ENCODE measurements at regions not wholly inside any gene's neighbourhood (a gene's known extent, or its start where the extent isn't known, plus 50 kb on each side); places are given as distances from the start of the nearest gene placed in this dataset.
"Not testable (repeated sequence)": the region's sequence is repeated elsewhere in the genome, so short reads cannot be mapped to it uniquely, and the experiment has no call there.

DNA sequence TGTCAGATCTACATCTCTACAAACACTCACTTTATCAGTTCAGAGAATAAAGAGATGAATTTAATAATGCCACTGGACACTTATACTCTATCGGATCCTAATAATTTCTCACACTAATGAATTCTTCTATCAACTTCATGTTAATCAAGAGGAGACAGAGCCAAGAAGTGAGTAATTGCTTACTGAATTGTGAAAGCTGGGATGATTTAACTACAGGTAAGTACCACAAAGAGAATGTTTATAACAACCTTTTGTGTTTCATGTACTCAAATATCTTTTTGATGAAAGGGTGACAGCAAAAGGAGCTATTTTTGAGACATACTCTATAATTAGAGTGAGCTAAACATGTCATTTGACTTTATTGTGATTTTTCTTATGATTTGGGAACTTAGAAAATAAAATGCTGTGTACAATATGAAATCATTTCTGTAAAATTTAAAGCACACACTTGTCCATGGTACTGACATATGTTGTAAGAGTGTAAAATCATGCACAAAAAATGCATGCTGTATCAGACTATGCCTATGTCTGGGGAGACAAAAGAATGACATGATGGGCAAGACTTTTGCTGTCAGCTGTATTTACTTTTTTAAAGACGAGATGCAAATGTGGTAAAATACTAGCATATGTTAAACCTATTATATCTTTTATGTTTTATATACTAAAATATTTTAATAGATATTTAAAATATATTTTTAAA lies 361.2 kb downstream of the CCER1 start:
- DNase-seq (ENCODE audit: low read depth), result no peak

DNA sequence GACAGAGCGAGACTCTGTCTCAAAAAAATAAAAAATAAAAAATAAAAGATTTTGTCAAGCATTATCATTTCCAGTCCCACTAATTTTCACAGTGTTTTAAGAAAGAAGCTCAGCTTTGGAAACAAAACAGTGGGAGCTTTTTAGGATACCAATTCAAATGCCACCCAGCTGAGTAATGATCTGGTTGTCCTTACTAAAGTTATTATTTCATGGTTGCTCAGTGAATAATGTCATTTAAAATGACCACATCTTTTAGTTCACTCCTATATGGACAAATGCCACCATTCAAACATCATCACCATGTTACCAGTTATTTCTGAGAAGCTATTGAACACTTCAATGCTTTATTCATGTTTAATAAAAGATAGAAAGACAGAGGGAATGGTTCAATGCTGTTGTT lies 365.0 kb downstream of the CCER1 start:
- DNase-seq (ENCODE audit: low read depth), result no peak

DNA sequence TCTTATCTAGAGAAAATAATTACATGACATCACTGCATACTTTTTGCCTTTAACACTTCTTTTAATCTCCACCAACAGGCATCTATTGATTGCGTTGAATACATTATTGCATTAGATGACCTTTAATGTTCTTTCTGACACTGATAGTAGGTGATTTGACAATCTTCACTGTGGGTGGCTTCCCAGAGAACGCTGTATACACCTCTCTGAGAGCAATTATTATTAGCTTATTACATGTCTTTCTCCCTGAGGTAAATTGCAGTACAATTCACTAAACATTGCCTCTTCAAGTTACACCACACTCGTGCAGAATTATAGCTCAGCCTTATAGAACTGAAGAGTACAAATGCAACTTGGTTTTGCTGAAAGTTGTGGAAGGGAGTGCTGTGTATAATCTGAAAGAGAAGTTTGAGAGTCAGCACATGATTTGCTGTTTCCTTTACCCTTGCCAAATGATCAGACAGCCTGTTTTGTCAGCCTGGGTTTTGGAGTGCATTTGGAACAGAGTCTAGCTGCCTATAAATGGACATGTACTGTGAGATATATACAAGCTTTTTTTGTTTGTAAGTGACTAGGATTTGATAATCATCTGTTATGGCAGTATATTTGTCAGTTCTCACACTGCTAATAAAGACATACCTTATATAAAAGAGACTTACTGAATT lies 369.2 kb downstream of the CCER1 start:
- no peak for DNase-seq (ENCODE audit: low read depth)

DNA sequence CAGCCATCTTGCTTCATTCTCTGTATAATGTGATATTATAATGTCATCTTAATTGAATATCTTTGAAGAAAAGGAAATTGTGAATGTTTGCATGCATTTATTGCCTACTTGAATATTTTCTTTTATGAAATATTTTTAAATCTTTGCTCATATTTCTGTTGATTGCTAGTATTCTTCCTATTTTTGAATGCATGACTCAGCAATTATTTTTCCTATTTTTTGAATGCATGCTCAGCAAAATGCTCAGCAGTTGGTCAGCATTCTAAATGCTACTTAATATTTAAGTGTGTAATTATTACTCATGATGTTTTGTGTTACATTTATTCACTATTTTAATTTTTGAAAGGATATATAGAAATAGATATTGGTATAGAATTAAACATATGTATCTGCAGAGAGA lies 378.3 kb downstream of the CCER1 start:
- no peak for DNase-seq (ENCODE audit: low read depth)

DNA sequence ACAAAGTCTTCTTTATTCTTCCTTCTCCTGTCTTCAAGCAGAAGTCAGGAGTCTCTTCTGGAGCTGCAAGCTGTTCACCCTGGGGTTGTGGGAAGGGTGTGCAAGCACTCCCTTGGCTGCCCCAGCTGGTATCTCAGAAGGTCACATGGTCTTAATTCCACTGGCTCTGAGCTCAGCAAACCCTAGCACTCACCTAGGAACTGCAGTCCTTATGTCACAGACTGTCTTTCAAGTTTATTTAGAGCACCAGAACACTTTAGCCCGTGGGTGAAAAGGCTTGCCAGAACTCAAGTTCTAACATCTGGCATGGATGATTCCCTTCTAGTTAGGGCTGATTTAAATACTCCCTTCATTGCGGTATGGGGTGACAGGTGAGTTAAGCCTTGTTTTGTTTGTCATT lies 379.0 kb downstream of the CCER1 start:
- no peak for DNase-seq (ENCODE audit: low read depth)

DNA sequence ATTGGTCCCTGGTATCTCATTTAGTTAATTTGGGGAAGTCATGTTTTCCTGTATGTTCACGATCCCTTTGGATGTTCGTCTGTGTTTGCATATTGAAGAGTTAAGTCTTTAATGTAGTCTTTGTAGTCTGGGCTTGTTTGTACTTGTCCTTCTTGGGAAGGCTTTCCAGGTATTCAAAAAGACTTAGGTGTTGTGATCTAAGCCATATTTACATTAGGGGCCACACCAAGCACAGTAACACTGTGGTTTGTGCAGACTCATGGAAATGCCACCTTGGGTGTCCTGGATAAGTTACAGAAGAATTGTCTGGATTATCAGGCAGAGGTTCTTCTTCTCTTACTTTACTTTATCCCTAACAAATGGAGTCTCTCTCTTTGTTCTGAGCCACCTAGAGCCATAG lies 380.3 kb downstream of the CCER1 start:
- DNase-seq (ENCODE audit: low read depth), result no peak

DNA sequence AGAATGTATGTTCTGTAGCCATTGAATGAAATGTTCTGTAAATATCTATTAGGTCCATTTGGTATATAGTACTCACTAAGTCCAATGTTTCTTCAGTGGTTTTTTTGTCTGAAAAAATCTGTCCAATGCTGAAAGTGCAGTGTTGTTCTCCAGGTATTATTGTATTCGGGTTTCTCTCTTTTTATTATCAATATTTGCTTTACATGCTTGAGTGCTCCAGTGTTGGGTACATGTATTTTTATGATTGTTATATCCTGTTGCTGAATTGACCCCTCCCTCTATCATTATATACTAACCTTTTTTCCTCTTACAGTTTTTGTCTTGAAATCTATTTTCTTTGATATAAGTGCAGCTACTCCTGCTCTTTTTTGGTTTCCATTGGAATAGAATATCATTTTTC lies 382.2 kb downstream of the CCER1 start:
- DNase-seq (ENCODE audit: low read depth), result no peak

DNA sequence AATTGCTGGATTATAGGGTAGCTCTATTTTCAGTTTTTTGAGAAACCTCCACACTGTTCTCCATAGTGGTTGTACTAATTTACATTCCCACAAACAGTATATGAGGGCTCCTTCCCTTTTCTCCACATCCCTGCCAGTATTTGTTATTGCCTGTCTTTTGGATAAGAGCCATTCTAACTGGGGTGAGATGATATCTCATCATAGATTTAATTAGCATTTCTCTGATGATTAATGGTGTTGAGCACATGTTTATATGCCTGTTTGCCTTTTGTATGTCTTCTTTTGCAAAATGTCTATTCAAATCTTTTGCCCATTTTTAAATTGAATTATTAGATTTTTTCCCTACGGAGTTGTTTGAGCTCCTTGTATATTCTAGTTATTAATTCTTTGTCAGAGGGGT lies 385.3 kb downstream of the CCER1 start:
- DNase-seq (ENCODE audit: low read depth), result no peak

DNA sequence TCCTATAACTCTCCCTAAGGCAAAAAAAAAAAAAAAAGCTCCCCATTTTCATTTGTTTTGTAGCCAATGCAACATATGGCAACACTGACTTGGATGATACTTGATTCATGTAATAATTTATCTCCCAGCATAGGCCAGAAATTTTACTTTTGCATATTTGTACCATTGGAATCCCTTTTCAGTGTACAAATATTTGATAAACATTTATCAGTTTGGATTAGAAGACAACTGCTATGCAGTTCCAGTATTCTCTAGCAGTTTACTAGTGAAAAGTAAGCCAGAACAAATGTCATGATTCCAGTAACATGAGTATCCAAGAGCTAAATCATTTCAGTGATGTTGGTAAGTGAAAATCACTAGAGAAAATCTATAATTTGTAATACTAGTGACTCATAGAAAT lies 392.3 kb downstream of the CCER1 start:
- DNase-seq (ENCODE audit: low read depth), result no peak

DNA sequence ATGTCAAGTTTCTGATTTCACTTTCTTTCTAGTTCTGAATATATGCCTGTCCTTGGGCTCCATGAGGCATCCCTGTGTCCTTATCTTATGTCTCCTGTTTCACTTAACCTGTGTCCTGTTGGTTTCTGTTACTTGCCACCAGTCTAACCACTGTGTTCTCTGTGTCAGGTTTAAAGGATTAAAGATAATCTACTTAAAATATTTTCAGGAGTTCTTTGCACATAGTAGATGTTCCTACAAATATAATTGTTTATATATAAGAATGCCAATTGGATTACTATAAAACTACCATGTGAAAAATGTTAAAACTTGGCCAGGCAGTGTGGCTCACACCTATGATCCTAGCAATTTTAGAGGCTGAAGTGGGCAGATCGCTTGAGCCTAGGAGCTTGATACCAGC lies 406.4 kb downstream of the CCER1 start:
- DNase-seq (ENCODE audit: low read depth), result no peak

DNA sequence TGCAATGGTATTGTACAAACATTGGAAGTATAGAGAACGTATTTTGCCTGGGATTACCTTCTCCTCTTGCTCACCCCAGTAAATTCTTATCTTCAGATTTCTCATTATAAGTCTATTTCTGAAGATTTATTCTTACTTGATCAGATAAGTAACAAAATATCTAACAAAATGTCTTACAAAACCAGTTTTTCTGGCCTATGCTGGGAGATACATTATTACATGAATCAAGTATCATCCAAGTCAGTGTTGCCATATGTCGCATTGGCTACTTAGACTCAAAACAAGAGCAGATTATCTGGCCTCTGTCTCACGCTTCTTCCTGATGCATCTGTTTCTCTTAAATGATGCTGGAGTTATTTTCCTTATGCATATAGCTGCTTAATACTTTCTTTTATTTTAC lies 408.5 kb downstream of the CCER1 start:
- DNase-seq (ENCODE audit: low read depth), result no peak

DNA sequence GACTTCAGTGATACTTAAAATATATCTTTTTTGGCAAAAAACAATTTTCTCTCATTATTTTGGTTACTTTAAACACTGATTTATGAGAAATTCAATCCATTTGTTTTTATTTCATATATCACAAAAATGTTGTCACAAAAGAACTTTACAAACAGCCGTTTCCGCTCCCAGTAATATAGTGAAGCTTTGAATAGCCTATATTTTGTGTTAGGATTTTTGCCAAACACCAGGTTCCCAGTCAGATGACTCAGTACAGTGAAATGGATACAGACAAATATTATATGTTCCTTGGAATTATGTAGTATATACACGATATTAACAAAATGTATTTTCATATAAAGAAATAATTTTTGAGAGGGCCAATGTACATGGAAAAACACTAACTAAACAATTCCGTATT lies 411.1 kb downstream of the CCER1 start:
- no peak for DNase-seq (ENCODE audit: low read depth)

DNA sequence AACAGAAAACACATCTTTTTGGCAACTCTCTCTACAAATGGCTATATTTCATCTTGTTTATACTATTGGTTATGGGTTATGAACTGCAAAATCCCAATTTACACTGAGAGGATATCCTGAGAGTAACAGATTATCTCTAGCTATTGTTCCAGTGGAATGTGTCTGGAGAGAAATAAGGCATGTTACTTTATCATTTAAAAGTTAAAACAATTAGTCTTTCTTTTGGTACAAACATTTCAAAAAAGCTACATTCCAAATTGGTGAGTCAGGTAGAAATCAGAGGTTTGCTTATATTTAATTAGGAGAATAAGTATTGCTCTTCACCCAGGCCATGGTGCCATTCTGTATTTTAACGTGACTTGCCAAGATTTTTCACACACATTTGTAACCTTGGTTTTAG lies 411.6 kb downstream of the CCER1 start:
- DNase-seq (ENCODE audit: low read depth), result no peak

DNA sequence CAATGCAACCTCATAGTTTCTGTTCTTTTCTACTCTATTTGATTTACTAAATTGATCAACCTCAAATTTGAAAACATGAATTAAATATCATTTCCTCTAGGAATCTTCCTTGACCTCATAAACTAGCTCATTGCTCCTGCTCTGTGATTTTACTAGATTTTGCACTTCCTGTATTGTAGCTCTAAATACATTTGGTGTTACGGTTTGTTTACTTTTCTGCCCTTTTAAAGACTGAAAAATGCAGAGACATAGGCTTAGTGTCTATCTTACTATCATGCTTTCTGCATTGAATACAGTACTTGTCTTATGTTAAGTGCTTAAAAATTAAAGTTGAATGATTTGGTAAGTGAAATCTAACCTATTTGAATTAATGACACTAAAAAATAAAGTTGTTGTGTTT lies 412.1 kb downstream of the CCER1 start:
- not testable (repeated sequence) for DNase-seq (ENCODE audit: low read depth)

DNA sequence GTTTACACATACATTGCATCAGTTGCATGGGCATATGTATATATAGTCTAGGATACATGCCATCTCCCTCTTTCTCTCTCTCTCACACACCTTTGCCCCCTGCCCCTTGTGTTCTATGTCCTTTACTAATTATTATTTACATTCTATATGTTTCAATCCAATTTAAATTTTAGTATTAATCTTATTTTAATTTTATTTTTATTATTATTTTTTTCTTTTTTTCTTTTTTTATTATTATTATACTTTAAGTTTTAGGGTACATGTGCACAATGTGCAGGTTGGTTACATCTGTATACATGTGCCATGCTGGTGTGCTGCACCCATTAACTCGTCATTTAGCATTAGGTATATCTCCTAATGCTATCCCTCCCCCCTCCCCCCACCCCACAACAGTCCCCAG lies 421.1 kb downstream of the CCER1 start:
- DNase-seq (ENCODE audit: low read depth), result not testable (repeated sequence)

DNA sequence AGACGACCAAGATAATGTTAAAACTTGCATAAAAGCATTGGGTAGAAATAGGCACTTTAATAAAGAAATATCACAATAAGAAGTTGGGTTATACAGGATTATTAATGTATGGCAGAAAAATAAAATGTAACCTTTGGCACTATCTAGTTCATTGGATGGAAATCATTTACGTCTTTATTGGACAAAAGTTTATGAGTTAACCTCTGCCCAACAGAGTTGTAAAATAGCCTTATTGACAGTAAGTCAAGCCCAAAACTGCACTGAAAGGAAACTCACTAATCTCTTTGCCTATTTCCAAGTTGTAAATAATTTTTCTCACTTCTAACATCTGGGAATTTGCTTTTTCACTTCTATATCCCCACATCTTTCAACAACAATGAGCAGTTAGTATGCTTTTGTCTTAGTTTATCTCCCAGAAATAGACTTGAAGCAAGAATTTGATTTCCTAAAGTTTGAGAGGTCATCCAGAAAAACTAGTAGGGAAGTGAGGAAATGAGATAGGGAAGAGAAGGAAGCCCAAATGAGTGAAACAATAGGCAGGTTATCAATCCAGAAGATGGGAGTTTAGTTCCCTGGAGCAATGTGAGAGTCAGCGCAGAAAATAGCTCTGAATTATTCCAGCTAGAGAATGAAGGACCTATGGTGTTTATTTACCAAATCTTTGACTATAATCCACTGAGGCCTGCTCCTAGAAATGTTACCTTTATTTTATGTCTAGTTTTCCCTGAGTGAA lies 434.8 kb downstream of the CCER1 start:
- no peak for DNase-seq (ENCODE audit: low read depth)

DNA sequence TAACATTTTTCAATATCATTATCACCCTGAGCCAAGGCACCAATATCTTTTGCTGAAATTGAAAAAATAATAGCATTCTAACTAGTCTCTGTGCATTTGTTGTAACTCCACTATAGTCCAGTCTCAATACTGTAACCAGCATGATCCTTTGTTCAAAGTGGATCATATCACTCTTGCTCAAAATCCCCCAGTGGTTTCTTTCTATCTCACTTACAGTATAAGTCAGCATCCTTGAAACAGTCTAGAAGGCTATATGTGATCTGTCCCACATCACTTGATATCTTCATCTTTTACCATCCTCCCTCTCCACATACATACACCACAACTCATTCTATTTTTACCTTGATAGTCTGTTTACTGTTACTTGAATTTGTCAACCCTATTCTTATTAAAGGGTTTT lies 435.7 kb downstream of the CCER1 start:
- DNase-seq (ENCODE audit: low read depth), result no peak

DNA sequence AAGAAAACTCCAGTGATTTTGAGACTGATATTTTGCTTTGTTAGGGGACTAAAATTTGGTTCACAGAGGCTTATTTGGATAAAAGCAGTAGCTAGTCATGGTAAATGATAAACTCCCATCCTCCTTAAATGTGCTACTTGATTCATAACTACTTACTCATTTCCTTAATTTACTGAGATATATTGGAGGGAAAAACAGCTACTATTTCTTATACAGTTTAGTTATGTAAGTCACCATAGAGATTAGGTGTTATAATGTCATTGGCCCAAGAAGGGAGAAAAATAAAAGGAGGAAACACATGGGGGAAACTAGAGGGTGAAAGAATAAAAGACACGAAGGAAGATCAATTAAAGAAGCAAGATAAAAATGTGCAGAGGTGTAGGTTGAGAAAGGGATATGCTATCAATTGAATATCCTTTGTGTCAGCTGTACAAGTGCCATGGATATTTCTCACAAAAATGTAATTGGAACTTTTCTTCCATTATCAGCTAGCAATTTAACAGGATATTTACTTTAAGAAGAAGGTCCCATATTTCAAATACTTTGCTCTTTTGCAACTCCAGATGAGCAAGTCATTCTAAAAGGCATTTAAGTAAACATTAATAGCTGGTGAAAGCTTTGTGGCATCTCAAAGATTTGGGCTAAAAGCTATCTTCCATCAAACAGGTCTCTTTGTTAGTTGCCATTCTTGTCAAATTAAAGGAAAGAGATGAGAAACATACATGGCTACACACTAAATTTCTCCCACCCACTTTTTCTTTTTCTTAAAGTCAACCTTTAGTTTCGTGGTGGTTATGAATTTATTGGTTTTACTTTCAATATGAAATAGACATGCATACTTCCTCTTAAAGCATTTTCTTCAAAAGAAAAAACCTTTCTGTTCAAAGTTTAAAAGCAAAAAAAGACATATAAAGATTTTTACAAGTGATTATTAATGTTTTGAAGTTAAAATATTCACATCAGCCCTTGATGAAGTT lies 439.5 kb downstream of the CCER1 start:
- no peak for DNase-seq (ENCODE audit: low read depth)

DNA sequence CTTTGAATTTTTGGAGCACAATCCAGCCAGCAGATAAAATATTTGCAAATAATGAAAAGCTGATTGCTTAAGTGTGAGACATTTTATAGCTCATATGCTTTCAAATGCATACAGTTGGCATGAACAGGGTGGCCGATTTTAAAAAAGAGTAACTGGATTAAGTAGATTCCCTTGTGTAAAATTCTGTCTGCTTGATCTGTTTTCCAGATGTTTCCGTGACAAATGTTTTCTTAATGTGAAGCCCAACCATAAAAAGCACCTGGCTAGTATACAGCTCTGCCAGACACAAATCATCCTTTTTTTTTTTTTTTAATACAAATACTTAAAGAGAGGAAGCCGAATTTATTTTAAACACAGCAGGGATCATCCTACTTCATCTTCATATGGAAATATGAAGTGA lies 440.7 kb downstream of the CCER1 start:
- DNase-seq (ENCODE audit: low read depth), result no peak

DNA sequence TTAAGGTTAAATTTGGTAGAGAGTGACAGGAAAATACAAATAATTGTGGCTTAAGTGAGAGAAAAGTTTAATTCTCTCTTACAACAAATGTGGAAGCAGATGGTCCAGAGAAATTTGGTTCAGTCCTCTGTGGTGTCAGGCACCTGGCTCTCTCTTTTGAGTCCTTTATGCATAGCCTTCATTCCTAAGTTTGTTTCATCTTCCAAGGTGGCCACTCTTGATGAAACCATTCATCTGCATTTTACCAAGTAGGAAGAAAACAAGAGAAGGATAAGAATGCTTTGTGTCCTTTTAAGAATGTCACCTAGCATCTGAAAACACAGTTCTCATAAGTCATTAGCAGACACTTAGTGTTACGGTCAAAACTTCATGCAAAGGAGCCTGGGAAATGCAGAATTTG lies 442.5 kb downstream of the CCER1 start:
- DNase-seq (ENCODE audit: low read depth), result no peak

DNA sequence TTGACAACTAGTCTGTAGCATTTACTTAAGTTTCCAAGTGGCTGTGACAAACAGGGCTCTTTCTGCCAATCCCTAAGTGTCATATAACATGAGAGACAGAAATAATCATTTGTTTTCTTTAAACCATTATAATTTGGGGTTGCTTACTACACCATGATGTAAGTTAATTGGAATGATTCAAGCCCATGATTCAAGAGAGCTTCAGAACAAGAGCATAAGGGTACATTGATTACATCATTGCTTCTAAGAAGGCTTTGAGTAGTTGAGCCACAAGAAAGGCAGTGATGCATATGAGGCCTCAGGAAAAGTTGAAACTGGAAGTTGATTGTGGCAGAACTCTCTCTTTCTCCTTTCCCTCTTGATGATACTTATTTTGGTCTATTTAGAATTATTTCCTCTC lies 444.0 kb downstream of the CCER1 start:
- DNase-seq (ENCODE audit: low read depth), result no peak

DNA sequence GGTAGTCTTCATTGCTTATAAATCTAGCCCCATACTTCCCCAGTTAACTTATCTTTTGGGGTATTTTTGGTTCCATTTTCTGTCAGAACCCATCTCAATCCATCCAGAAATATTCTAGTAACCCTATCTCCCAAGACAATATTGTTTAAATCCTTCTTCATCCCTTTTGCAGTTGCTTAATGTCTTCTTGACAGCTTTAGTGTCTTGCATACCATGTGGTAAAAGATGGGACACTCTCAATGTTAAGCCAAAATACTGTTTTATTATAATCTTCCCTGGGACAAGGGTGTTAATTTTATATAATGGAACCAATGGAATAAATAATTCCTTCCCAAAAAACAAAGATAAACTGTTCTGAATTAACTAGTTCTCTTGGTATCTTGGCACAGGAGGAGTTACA lies 450.2 kb downstream of the CCER1 start:
- no peak for DNase-seq (ENCODE audit: low read depth)

Measured in stimulated activated CD8-positive, alpha-beta memory T cell treated with anti-CD3 and anti-CD28 coated beads, Interleukin-15, amount 100 ng/mL, for 1 hour (primary cell).